ENCODE measurements at regions not wholly inside any gene's neighbourhood (a gene's known extent, or its start where the extent isn't known, plus 50 kb on each side); places are given as distances from the start of the nearest gene placed in this dataset.

GRCh38 chrX:42237956-42238355, 314.6 kb upstream of the CASK start:
- TF ChIP-seq CTCF (IDR thresholded peaks at IDR 0.05; ENCODE audit: insufficient read depth, low read length) (no peak), REST (IDR thresholded peaks at IDR 0.05; ENCODE audit: insufficient replicate concordance, low read depth) (no peak), GABPA (IDR thresholded peaks at IDR 0.05; ENCODE audit: low read depth) (no peak), POLR2AphosphoS5 (IDR thresholded peaks at IDR 0.05; ENCODE audit: low read depth) (no peak)

All from HL-60 (cell line).